GOT3 (cell line): ENCODE measurements at regions not wholly inside any gene's neighbourhood (a gene's known extent, or its start where the extent isn't known, plus 50 kb on each side); places are given as distances from the start of the nearest gene placed in this dataset.
"Not testable (repeated sequence)": the region's sequence is repeated elsewhere in the genome, so short reads cannot be mapped to it uniquely, and the experiment has no call there.

Experiments
- DNase-seq: peaks from one replicate; lab custom pipeline; 2025; ENCODE audit warnings: mixed read lengths; lab: John Stamatoyannopoulos, UW

DNA sequence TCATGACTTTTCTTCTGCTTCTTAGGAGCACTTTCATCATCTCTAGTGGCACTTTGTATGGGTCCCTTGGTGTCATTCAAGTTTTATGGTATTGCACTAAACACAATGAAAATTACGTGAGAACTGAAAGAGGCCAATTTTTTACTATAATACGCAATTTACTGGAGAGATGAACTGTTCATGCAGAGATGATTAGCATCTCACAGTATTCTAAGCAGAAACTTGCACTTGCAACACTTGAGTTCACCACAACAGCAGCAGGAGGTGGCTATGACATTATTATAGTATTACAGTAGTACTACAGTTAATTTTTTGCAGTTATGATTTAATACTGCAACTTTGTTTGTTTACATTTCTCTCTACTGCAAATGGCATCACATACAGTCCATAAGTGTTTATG lies 793.1 kb upstream of the CRIM1 start:
- no peak for DNase-seq

DNA sequence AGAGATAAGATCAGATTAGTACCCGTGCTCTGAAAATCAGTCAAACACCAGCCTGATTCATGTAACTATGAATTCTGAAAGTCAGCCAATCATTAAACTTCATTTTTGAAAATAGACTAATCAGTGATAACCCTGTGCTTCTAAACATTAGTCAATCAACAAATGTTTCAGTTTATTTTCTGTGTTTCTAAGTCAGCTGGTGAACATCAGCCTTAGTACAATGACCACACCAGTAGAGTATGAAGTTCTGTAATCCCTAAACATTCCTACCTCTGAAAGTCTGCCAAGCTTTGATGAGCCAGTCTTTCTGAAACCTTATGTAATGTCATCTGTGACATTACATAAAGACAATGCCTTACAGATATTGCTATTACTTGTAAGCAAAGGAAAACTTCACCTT lies 807.4 kb upstream of the CRIM1 start:
- DNase-seq: no peak

- DNase-seq: no peak
These were observed 810.3 kb upstream of the CRIM1 start for GRCh38 chr2:35545301-35545700.

GRCh38 chr2:35538796-35539195 lies 816.8 kb upstream of the CRIM1 start:
- DNase-seq: no peak

DNA sequence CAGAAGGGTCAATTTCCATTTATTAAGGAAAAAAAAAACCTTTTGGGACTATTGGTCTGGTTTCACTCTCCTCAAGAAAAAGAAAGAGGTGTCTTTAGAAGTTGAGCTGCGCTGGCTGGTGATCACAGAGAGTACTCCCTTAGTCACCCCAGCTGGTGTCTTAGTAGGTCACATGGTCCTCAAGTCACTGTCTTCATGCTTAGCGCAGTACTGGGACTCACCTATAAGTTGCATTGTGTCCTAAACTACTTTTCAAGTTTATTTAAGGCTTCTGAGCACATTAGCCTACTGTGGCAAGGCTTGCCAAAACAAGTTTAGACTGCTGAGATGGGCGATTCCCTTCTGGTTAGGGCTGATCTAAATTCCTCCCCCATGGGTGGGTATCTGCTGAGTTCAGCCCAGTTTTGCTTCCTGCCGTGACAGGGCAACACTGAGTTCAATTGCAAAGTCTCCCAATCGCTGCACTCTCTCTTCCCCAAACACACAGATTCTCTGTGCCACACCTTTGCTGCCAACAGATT lies 824.9 kb upstream of the CRIM1 start:
- DNase-seq: no peak

DNA sequence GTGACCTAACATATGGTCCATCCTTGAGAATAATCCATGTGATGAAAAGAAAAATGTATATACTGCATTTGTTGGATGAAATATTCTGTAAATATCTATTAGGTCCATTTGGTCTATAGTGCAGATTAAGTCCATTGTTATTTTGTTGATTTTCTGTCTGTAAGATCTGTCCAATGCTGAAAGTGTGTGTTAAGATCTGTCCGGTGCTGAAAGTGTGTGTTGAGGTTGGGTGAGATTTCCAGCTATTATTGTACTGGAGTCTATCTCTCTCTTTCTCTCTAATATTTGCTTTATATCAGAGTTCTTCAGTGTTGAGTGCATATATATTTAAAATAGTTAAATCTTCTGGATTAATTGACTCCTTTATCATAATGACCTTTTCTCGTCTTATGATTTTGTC lies 828.8 kb upstream of the CRIM1 start:
- DNase-seq: no peak

GRCh38 chr2:35522450-35522849 lies 833.1 kb upstream of the CRIM1 start:
- no peak for DNase-seq

- no peak for DNase-seq
These were observed 844.9 kb upstream of the CRIM1 start for GRCh38 chr2:35510636-35511035.

- no peak for DNase-seq
These were observed 847.0 kb upstream of the CRIM1 start for GRCh38 chr2:35508601-35509000.

DNA sequence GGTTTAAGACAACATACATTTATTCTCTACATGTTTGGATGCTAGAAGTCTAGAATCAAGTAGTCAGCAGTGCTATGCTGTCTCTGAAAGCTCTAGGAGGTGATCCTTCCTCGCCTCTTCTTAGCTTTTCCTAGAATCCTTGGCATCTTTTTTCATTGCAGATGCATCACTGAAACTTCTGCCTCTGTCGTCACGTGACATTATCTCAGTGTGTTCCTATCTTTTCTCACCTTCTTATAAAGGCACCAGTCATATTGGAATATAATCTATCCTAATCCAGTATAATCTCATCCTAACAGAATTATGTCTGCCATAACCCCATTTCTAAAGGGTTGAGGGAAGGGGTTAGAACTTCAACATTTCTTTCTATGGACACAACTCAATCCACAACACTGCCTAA lies 851.2 kb upstream of the CRIM1 start:
- no peak for DNase-seq

- DNase-seq: no peak
These were observed 851.8 kb upstream of the CRIM1 start for GRCh38 chr2:35503738-35504199.

- DNase-seq: no peak
These were observed 852.3 kb upstream of the CRIM1 start for GRCh38 chr2:35503311-35503710.

GRCh38 chr2:35501076-35501475 lies 854.5 kb upstream of the CRIM1 start:
- DNase-seq: no peak

- DNase-seq: no peak
These were observed 859.6 kb upstream of the CRIM1 start for GRCh38 chr2:35496022-35496421.

- no peak for DNase-seq
These were observed 860.4 kb upstream of the CRIM1 start for GRCh38 chr2:35495182-35495581.

GRCh38 chr2:35478121-35478520 lies 877.5 kb upstream of the CRIM1 start:
- DNase-seq: not testable (repeated sequence)

GRCh38 chr2:35468245-35468644 lies 887.3 kb upstream of the CRIM1 start:
- DNase-seq: no peak

DNA sequence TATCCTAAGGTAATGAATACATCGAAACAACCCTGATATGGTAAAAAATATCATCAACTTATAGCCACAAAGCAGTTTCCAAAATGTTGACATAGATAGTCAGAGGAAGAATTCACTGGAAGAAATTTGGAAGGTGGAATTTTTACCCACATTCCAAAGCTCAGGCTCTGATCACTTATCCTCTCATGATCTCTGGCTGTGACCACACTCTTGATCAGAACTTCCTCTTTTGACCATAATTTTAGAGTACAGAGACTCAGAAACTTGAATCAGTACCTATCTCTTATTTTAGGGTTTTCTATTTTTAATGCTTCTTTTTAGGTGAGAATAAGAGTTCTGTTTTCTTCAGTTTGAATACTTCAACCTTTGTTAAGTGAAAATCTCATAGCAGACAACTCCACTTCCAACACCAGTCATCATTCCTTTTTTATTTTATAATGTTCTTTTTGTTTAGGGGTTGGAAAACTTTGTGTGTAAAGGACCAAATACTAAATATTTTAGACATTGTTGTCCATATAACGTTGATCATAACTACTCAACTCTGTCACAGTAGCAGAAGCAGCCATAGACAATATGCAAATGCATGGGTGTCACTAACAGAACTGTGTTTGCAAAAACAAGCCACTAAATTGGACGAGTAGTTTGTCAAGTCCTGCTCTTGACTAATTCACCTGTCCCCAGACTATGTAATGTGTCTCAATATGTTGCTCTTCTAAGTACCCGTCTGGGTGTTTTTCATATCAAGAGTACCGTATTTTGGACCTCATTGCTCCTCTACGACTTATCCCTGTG lies 891.6 kb upstream of the CRIM1 start:
- no peak for DNase-seq

GRCh38 chr2:35462226-35462998 lies 893.2 kb upstream of the CRIM1 start:
- no peak for DNase-seq

DNA sequence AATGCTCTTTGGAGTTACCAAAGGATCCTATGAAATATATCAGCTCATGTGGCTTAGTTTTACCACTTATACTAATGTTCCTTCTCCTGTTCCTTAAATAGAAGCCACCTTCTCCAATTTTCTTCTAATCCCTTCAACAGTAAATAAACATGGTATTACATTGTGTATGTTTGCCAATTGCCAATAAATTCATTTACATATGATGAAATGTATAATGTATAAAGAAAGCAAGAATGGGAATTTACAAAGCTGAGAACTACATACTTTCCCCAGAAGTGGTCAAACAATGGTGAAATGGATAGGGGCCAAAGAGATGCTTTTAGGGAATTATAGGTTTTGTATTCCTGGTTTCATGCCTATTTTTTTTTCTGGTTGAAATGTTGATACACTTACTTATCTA lies 894.2 kb upstream of the CRIM1 start:
- DNase-seq: no peak

DNA sequence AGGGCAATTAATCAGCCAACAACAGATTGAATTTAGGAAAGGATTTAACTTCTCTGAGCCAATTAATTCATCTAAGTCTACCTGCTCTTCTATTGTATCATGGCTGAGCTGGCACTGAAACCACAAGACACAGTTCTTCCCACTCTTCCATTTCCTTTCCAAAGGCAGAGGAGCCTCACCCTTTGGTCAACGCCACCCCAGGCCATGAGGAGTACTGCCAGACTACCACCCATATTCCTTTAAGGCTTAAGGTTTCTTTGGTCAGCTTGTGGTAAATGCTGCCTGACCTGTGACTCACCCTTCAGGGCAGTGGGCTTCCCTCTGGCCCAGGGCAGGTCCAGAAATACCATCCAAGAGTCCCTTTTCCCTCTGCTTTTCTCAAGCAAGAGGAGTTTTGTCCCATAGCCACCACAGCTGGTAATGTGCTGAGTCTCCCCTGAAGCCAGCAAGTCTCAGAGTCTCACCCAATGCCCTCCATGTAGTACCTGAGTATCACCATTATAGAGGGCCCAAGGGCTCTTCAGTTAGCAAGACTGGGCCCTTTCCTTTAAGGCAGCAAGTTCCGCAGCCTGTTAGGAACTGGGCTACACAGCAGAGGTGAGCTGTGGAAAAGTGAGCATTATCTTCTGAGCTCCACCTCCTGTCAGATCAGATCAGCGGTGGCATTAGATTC lies 900.5 kb upstream of the CRIM1 start:
- no peak for DNase-seq

- DNase-seq: no peak
These were observed 907.8 kb upstream of the CRIM1 start for GRCh38 chr2:35447821-35448220.

DNA sequence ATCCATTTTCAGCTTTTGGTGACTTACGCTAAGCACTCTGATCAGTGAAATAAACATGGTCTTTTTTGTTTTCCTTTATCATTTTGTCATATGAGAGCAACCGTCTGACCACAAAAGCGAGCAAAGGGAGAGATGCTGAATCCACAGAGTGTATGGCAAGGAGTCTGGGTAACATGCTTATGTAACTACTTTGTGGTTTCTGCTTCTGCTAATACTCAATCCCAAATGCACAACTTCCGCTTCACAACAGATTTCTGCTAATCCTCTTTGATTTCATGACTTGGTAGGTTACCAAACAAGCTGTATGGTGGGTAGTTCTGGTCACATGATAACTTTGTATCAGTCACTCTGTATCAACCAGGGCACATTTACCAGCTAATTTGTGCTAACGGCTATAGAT lies 908.4 kb upstream of the CRIM1 start:
- no peak for DNase-seq
